ENCODE measurements at regions not wholly inside any gene's neighbourhood (a gene's known extent, or its start where the extent isn't known, plus 50 kb on each side); places are given as distances from the start of the nearest gene placed in this dataset.

GRCh38 chr6:84897988-84898594, 133.7 kb upstream of the TBX18 start:
- H3K4me1 ChIP-seq (ENCODE audit: control insufficient read depth, insufficient read depth, low read length) = no peaks in the 10 kb centered on the region
- no peaks in the 10 kb centered on the region for H3K9me3 ChIP-seq (ENCODE audit: control insufficient read depth, insufficient read depth, low read length)
- H4K8ac ChIP-seq (ENCODE audit: low read depth in 2 of 2, low read length in 2 of 2) = no peak overlapping the region
- H2AK5ac ChIP-seq (ENCODE audit: low read depth, low read length) = no peak overlapping the region
- H3K56ac ChIP-seq (ENCODE audit: extremely low read depth, insufficient read depth, low read length) = no peak overlapping the region
- in situ Hi-C loops (cut with MboI; ENCODE audit: low sequenced_read_pairs) (no loop called here), intact Hi-C loops (cut with micrococcal nuclease) (no loop called here), dilution Hi-C loops (cut with HindIII; ENCODE audit: low sequenced_read_pairs, unreplicated experiment) (no loop called here)
- no peak overlapping the region for H2BK5ac ChIP-seq (ENCODE audit: low read depth, low read length, poor library complexity, severe bottlenecking)
- no CpG with 5 or more reads among the region's 3 CpGs for WGBS, 2 experiments (ENCODE audit: extremely low coverage in 2 of 2, insufficient read length in 1 of 2)
- H4K5ac ChIP-seq (ENCODE audit: low read depth, low read length) = no peak overlapping the region
- H3K36me3 ChIP-seq (ENCODE audit: control insufficient read depth, insufficient read depth, low read length) = no peaks in the 10 kb centered on the region
- H2BK20ac ChIP-seq (ENCODE audit: low read depth, low read length) = no peak overlapping the region
- H2BK120ac ChIP-seq (ENCODE audit: low read depth, low read length) = no peak overlapping the region
- DNase-seq = peak; percentile 2
- no peaks in the 10 kb centered on the region for H3K27me3 ChIP-seq (ENCODE audit: control insufficient read depth, insufficient read depth, low read length)
- H3K14ac ChIP-seq (replicated peaks; ENCODE audit: low read depth, low read length) = no peak overlapping the region
- ChIA-PET CTCF (no interaction called here), POLR2A (ENCODE audit: unreplicated experiment) (no interaction called here)
- no peak overlapping the region for H3K18ac ChIP-seq (ENCODE audit: low read depth, low read length)
- H3K4ac ChIP-seq (ENCODE audit: low read depth, low read length) = no peak overlapping the region
- H4K91ac ChIP-seq (ENCODE audit: insufficient read depth, low read depth, low read length) = no peak overlapping the region
- no peak overlapping the region for H3K9ac ChIP-seq (ENCODE audit: low read depth, low read length)
- no peak overlapping the region for H2AK9ac ChIP-seq (replicated peaks; ENCODE audit: low read depth, low read length, poor library complexity)
- no peak for ATAC-seq (ENCODE audit: low read depth)
- no TSS peak for BruUV-seq (replicated peaks)
- H3K79me1 ChIP-seq (ENCODE audit: low read depth in 1 of 2, low read length in 2 of 2) = no peaks in the 10 kb centered on the region
- no peak overlapping the region for H2AFZ ChIP-seq (replicated peaks; ENCODE audit: low read length, poor library complexity)
- H3K9me1 ChIP-seq (ENCODE audit: insufficient read depth, low read length) = no peaks in the 10 kb centered on the region
- no peak overlapping the region for H3K4me3 ChIP-seq (ENCODE audit: insufficient read depth, low read depth, low read length)
- TF ChIP-seq MXI1 (IDR thresholded peaks at IDR 0.05; ENCODE audit: borderline replicate concordance, low read depth, low read length) (no peak), RCOR1 (IDR thresholded peaks at IDR 0.05; ENCODE audit: insufficient replicate concordance, low read length) (no peak), CEBPB (IDR thresholded peaks at IDR 0.05; ENCODE audit: low read depth, low read length) (no peak), ELK1 (IDR thresholded peaks at IDR 0.05; ENCODE audit: borderline replicate concordance, low read depth, low read length) (no peak), RFX5 (IDR thresholded peaks at IDR 0.05; ENCODE audit: low read depth, low read length) (no peak), NFE2L2 (IDR thresholded peaks at IDR 0.05; ENCODE audit: low read depth, low read length) (no peak), FOS (IDR thresholded peaks at IDR 0.05; ENCODE audit: low read depth, low read length) (no peak), USF2 (IDR thresholded peaks at IDR 0.05; ENCODE audit: low read depth, low read length) (no peak), POLR2A (IDR thresholded peaks at IDR 0.05; ENCODE audit: low read depth, low read length) (no peak), BHLHE40 (IDR thresholded peaks at IDR 0.05; ENCODE audit: low read depth, low read length) (no peak), CHD1 (IDR thresholded peaks at IDR 0.05; ENCODE audit: low read depth, low read length) (no peak), SMC3 (IDR thresholded peaks at IDR 0.05; ENCODE audit: low read depth, low read length) (no peak), CTCF (conservative IDR thresholded peaks at IDR 0.05; ENCODE audit: low read depth, low read length) (no peak), MAFK (IDR thresholded peaks at IDR 0.05; ENCODE audit: low read depth, low read length) (no peak), RAD21 (IDR thresholded peaks at IDR 0.05; ENCODE audit: low read length) (no peak), MAZ (IDR thresholded peaks at IDR 0.05; ENCODE audit: borderline replicate concordance, low read depth, low read length) (no peak)
- no peaks in the 10 kb centered on the region for H4K20me1 ChIP-seq (ENCODE audit: insufficient read depth, low read length)
- no peak overlapping the region for H3K4me2 ChIP-seq (ENCODE audit: low read depth, low read length)
- H2BK15ac ChIP-seq (ENCODE audit: low read depth, low read length) = no peak overlapping the region
- no peak overlapping the region for H3K27ac ChIP-seq (ENCODE audit: insufficient read depth, low read length)
- no peak overlapping the region for H3K23ac ChIP-seq (ENCODE audit: low read depth, low read length)

Measured in IMR-90 (cell line).